HG03060 (cell line): ENCODE measurements at regions not wholly inside any gene's neighbourhood (a gene's known extent, or its start where the extent isn't known, plus 50 kb on each side); places are given as distances from the start of the nearest gene placed in this dataset.

ENCODE experiments used
- ATAC-seq: cut with Tn5 transposase; IDR thresholded peaks from one replicate; pipeline ENCODE4 v1.9.1; 2021; ENCODE audit warnings: low read depth, moderate number of reproducible peaks; ENCODE audit not compliant: unreplicated experiment

- no peak for ATAC-seq
Measured at GRCh38 chr2:16861111-16861510, 195.5 kb upstream of the CYRIA start.

DNA sequence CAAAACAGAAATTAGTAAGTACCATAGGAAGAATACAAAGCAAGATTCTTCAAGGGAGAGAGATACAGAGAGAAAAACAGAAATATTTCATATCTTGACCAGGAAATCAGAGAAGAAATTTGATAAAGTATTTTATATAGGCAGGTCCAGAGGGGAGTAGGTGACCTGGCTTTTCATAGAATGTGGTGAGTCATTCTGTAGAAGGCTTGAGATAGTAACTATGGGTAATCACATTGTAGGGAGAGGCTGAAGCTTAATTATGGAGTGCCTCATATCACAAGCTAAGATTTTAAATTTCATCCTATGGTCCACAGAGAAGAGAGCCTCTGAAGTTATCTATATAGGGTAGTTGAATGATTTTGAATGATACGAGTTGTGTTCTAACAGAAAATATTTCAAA, 195.0 kb upstream of the CYRIA start:
- no peak for ATAC-seq

DNA sequence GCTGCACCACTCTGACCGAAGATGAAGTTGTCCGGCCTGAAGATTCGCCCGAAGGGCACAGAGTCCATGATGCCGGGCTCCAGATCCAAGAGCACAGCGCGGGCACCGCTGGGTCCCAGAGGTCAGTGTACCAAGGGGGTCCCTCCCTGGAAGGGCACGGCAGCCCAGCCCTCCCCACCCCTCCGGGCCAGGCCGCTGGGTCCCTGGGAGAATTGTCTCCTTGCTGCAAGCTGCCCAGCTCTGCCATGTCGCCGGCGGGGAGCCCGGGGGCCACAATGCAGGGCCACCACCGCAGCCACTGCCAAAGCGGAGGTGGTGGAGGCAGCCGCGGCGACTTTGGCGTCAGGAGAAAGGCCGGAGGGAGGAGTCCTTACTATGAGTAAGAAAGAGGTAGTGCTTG, 189.5 kb upstream of the CYRIA start:
- no peak for ATAC-seq

DNA sequence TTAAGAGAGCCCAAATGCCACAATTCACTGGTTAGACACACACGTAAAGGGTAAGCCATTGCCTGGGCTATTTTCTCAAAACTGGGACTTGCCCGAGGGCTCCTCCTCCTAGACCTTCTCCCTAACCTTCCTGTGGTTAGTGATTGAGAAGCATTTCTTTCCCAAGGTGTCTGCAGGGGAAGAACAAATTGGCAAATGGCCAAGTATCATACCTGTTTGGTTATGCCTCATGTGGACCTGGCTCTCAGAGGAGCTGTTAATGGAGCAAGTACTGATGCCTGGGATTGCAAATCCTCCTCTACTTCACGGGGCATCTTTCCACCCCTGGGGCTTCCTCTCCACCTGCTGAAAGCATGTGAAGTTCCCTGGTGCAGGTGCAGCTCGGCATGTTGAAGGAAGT, 187.5 kb upstream of the CYRIA start:
- no peak for ATAC-seq

DNA sequence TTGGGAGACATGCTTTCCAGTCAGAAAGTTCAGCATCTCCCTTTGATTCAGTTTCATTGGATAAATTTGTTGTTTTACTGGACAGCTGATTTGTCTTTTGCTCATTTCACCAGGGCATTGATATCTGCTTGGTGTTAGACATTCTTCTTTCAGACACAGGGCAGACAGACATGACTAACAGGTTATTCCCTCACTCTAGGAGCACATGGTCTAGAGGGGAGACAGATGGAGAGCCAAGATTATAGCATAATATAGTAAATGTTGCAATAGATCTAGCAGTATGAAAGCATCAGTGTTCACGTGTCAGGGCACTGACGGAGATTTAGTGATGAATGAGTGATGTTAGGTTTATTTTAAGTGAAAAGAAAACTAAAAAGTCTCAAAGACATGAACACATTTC, 187.0 kb upstream of the CYRIA start:
- no peak for ATAC-seq

DNA sequence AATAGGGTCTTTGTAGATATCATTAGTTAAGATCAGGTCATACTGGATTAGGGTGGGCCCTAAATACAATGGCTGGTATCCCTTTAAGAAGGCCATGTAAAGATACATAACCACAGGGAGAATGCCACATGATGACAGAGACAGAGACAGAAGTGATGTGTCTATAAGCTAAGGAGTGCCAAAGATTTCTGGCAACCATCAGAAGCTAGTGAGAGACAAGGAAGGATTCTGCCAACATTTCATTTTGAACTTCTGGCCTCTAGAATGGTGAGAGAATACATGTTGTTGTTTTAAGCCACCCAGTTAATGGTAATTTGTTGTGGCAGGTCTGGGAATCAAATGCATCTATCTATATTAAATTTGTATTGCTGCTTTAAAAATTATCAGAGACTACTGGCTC, 185.5 kb upstream of the CYRIA start:
- no peak for ATAC-seq

DNA sequence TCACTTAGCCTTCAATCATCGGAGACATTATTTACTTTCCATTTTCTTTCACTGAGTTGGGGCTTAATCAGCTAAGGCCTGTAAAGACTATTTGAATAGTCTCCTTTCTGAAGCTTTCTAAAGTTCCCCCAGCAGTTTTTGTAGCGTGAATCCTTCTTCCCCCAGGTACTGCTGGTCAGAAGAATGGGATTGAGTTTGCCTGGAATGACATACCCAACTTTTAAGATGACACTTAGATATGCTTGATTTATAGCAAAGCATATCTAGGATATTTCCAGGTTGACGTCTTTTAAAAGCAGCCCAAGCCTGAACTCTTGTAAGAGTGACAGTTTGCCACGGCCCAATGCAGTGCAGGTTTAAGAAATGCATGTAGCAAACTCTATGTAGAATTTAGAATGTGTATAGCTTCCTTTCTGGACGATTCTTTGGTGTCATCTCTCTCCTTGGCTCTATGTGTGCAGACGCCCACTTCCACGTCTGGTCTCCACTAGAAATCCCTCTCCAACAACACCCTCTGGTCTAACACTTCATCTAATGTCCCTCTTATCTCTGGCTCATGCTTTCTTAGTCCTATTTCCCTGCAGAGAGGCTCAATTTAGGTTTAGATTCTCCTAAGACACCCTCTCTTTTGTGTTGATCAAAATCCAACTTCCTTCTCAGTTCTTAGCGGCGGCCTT, 175.0 kb upstream of the CYRIA start:
- no peak for ATAC-seq

- ATAC-seq = no peak
Measured at GRCh38 chr2:16832910-16833309, 167.3 kb upstream of the CYRIA start.

DNA sequence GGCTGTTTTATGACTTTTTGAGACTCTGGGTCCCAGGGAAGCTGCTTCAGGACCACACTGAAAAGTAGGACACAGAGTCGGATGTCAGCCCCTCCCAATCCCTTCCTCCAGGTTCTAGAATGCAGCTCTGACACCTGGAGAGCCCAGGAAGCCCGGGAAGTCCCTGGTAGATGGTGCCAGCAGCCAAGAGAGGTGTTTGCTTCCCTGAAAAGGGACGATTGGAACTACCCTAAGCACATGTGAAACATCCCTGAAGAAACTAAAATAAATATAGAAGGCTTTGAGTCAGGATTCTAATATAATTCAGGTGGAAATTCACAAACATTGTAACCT, 163.2 kb upstream of the CYRIA start:
- no peak for ATAC-seq

DNA sequence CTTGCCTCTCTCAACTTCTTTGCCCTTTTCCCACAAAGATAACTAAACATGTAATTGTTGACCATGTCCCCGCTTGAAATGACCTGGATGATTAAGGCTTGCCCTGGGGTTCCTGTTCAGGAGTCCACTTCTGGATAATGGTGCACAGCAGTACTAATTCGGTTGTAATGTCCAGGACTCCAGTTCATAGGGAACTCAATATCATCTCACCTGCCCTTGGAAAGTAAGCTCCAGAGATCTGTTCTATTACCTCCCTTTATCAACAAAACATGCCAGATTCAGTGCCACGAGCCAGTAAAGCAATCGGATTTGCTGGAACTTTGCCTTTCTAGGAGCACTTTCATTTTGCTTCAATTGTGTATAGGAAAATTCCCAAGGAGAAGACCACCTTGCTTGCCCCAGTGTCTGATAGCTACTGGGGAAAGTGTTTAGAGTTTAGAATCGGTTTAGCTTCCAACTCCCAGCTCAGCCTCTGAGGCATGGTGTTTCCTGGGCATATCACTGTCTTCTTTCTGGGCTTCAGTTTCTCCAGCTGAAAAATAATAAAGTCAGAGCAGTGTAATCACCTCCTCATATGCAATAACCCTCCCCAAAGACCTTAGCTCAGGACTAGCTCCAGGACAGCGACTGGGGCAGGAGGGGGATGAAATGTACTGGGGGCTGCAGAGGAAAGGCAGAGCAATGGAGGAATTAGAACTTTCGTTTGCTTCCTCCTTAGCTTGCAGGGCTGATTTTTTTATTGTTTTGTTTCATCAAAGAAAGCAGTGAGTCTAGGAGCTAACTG, 162.6 kb upstream of the CYRIA start:
- ATAC-seq = no peak

- no peak for ATAC-seq
Measured at GRCh38 chr2:16824472-16824871, 158.8 kb upstream of the CYRIA start.

- ATAC-seq = no peak
Measured at GRCh38 chr2:16821692-16822091, 156.1 kb upstream of the CYRIA start.

DNA sequence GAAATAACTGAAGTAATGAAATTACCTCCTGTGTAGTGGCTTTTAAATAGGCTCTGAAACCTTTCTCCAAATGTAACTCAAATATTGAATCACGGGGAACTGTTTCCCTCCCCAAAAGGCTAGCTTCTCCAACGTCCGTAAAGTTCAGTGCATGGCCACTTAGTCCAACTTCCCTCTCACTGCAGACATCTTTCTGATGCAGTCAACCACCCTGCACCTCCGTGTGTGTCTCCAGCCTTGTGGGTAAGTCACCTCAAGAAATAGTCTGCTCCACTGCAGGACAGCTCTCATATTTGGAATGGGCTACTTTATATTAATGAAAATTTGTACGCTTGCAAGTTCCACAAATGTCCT, 152.5 kb upstream of the CYRIA start:
- no peak for ATAC-seq

GRCh38 chr2:16817305-16818202, 151.9 kb upstream of the CYRIA start:
- ATAC-seq = no peak

DNA sequence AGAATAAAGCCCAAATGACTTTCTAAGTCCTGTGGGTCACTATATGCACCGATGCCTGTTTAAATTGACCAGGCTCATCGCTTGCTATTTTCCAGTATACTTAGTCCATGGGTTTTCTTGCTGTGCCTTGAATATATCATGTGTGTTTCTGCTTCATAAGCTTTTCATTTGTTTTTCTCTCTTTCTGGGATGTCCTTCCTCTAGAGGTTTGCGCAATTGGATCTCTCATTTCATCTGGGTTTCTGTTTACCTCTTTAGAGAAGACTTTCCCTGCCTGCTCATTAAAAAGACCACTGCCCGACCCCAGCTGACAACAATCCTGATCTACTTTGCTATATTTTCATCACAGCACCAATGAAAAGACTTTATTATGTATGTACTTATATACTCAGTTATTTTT, 150.9 kb upstream of the CYRIA start:
- ATAC-seq = no peak

GRCh38 chr2:16816016-16816415, 150.4 kb upstream of the CYRIA start:
- ATAC-seq = no peak

GRCh38 chr2:16813593-16813992, 148.0 kb upstream of the CYRIA start:
- no peak for ATAC-seq

DNA sequence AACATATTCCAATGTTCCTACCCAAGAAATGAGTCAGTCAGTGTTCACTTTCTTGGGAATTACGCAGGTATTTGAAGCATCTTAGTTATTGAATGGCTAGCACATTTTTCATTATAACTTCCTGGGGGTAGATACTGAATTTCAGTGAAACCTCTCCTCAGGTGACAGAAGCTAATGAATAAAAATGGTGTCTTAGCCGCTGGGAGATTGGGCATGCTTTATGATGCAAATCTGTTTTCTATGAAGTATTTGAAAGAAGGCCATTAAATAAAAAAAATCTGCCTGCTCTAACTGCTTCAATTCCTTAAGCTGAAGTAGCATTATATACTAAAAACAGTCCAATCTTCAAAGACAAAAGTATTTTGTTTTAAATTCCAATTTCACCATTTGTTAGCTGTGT, 132.8 kb upstream of the CYRIA start:
- ATAC-seq = no peak

GRCh38 chr2:16791496-16791895, 125.9 kb upstream of the CYRIA start:
- ATAC-seq = no peak

- no peak for ATAC-seq
Measured at GRCh38 chr2:16785149-16785548, 119.5 kb upstream of the CYRIA start.

GRCh38 chr2:16784652-16785051, 119.0 kb upstream of the CYRIA start:
- no peak for ATAC-seq
